22Rv1 (cell line): ENCODE measurements at regions not wholly inside any gene's neighbourhood (a gene's known extent, or its start where the extent isn't known, plus 50 kb on each side); places are given as distances from the start of the nearest gene placed in this dataset.
A peak's percentile ranks its signal among the peaks of the same experiment; 100 is the strongest.
"Not testable (repeated sequence)": the region's sequence is repeated elsewhere in the genome, so short reads cannot be mapped to it uniquely, and the experiment has no call there.

Experiments used
- H3K27ac ChIP-seq: fragments of 450-650 bp; 2 replicates; pipeline ENCODE4 v1.5.1; 2017
- CTCF ChIP-seq: fragments of 450-650 bp; IDR thresholded peaks from 2 replicates; pipeline ENCODE4 v1.5.1; 2017; ENCODE audit warnings: mild to moderate bottlenecking
- ZFX ChIP-seq: fragments of 450-650 bp; IDR thresholded peaks from 2 replicates; pipeline ENCODE4 v1.6.1; 2017; ENCODE audit warnings: antibody characterized with exemption, borderline replicate concordance

GRCh38 chr17:21511363-21512195, 135.4 kb downstream of the KCNJ12 start:
- no peak overlapping the region for H3K27ac ChIP-seq
- no peak for TF ChIP-seq ZFX
- TF ChIP-seq CTCF: peak; percentile 84

GRCh38 chr17:21512307-21513011, 136.3 kb downstream of the KCNJ12 start:
- H3K27ac ChIP-seq: no peak overlapping the region
- TF ChIP-seq CTCF: no peak
- TF ChIP-seq ZFX: no peak

GRCh38 chr17:21513012-21513570, 136.9 kb downstream of the KCNJ12 start:
- TF ChIP-seq ZFX: no peak
- TF ChIP-seq CTCF: peak; percentile 82
- no peak overlapping the region for H3K27ac ChIP-seq

- H3K27ac ChIP-seq: not testable (repeated sequence)
Measured at GRCh38 chr17:21514567-21514966, 138.4 kb downstream of the KCNJ12 start.

GRCh38 chr17:21517538-21518293, 141.6 kb downstream of the KCNJ12 start:
- TF ChIP-seq ZFX (no peak), CTCF (no peak)

GRCh38 chr17:21522755-21523336, 146.7 kb downstream of the KCNJ12 start:
- H3K27ac ChIP-seq: no peak overlapping the region
- no peak for TF ChIP-seq CTCF
- TF ChIP-seq ZFX: no peak

More at GRCh38 chr17:21517538-21518293, 141.6 kb downstream of the KCNJ12 start:
- no peak overlapping the region for H3K27ac ChIP-seq

- TF ChIP-seq ZFX (no peak), CTCF (no peak)
- H3K27ac ChIP-seq: no peak overlapping the region
Measured at GRCh38 chr17:21523497-21524210, 147.5 kb downstream of the KCNJ12 start.
